ENCODE measurements at regions not wholly inside any gene's neighbourhood (a gene's known extent, or its start where the extent isn't known, plus 50 kb on each side); places are given as distances from the start of the nearest gene placed in this dataset.

- H3K9ac ChIP-seq (ENCODE audit: low read length), result no peak overlapping the region
- H3F3A ChIP-seq (ENCODE audit: insufficient read depth, low read length), result no peaks in the 10 kb centered on the region
- no peaks in the 10 kb centered on the region for H4K20me1 ChIP-seq (ENCODE audit: insufficient read depth, low read length)
- no peak overlapping the region for H3K4me3 ChIP-seq (ENCODE audit: low read depth, low read length, poor library complexity, severe bottlenecking)
- no peaks in the 10 kb centered on the region for H3K4me1 ChIP-seq (ENCODE audit: insufficient read depth, low read length, severe bottlenecking)
- H3K27me3 ChIP-seq (ENCODE audit: insufficient read depth, low read length), result no peaks in the 10 kb centered on the region
- TF ChIP-seq EZH2 (IDR thresholded peaks at IDR 0.05; ENCODE audit: borderline replicate concordance, low read length) (no peak), CTCF (IDR thresholded peaks at IDR 0.05; ENCODE audit: low read length) (no peak)
- H3K79me2 ChIP-seq (ENCODE audit: insufficient read depth, low read length), result no peaks in the 10 kb centered on the region
- no peak overlapping the region for H2AFZ ChIP-seq (ENCODE audit: low read length)
- no peak overlapping the region for H3K27ac ChIP-seq (ENCODE audit: low read depth, low read length, poor library complexity, severe bottlenecking)
- H3K36me3 ChIP-seq (ENCODE audit: insufficient read depth, low read length), result no peaks in the 10 kb centered on the region
- H3K9me3 ChIP-seq (ENCODE audit: low read length), result no peaks in the 10 kb centered on the region
- no peaks in the 10 kb centered on the region for H3K9me2 ChIP-seq (ENCODE audit: low read depth, low read length)
- no peak overlapping the region for H3K4me2 ChIP-seq (ENCODE audit: low read length)
Observed at GRCh38 chr3:157581371-157581770, 78.2 kb upstream of the VEPH1 start.

GRCh38 chr3:157578181-157578580 is 75.0 kb upstream of the VEPH1 start:
- Histone ChIP-seq H3K79me2 (ENCODE audit: insufficient read depth, low read length) (no peaks in the 10 kb centered on the region), H3K9me3 (ENCODE audit: low read length) (no peaks in the 10 kb centered on the region), H4K20me1 (ENCODE audit: insufficient read depth, low read length) (no peaks in the 10 kb centered on the region), H3K27ac (ENCODE audit: low read depth, low read length, poor library complexity, severe bottlenecking) (no peak overlapping the region), H3F3A (ENCODE audit: insufficient read depth, low read length) (no peaks in the 10 kb centered on the region), H3K27me3 (ENCODE audit: insufficient read depth, low read length) (no peaks in the 10 kb centered on the region), H3K4me3 (ENCODE audit: low read depth, low read length, poor library complexity, severe bottlenecking) (no peak overlapping the region), H3K4me1 (ENCODE audit: insufficient read depth, low read length, severe bottlenecking) (no peaks in the 10 kb centered on the region), H3K9ac (ENCODE audit: low read length) (no peak overlapping the region), H2AFZ (ENCODE audit: low read length) (no peak overlapping the region), H3K36me3 (ENCODE audit: insufficient read depth, low read length) (no peaks in the 10 kb centered on the region), H3K9me2 (ENCODE audit: low read depth, low read length) (no peaks in the 10 kb centered on the region), H3K4me2 (ENCODE audit: low read length) (no peak overlapping the region)
- no peak for TF ChIP-seq CTCF (IDR thresholded peaks at IDR 0.05; ENCODE audit: low read length)
- TF ChIP-seq EZH2 (IDR thresholded peaks at IDR 0.05; ENCODE audit: borderline replicate concordance, low read length), result no peak

- H3K27ac ChIP-seq (ENCODE audit: low read depth, low read length, poor library complexity, severe bottlenecking), result no peak overlapping the region
Observed at GRCh38 chr3:157574531-157574930, 71.3 kb upstream of the VEPH1 start.

More at GRCh38 chr3:157574531-157574930, 71.3 kb upstream of the VEPH1 start:
- Histone ChIP-seq H2AFZ (ENCODE audit: low read length) (no peak overlapping the region), H3K9me3 (ENCODE audit: low read length) (no peaks in the 10 kb centered on the region), H3K4me3 (ENCODE audit: low read depth, low read length, poor library complexity, severe bottlenecking) (no peak overlapping the region), H3K36me3 (ENCODE audit: insufficient read depth, low read length) (no peaks in the 10 kb centered on the region), H3K4me2 (ENCODE audit: low read length) (no peak overlapping the region), H3K4me1 (ENCODE audit: insufficient read depth, low read length, severe bottlenecking) (no peaks in the 10 kb centered on the region), H4K20me1 (ENCODE audit: insufficient read depth, low read length) (no peaks in the 10 kb centered on the region), H3F3A (ENCODE audit: insufficient read depth, low read length) (no peaks in the 10 kb centered on the region), H3K9ac (ENCODE audit: low read length) (no peak overlapping the region), H3K27me3 (ENCODE audit: insufficient read depth, low read length) (no peaks in the 10 kb centered on the region), H3K79me2 (ENCODE audit: insufficient read depth, low read length) (no peaks in the 10 kb centered on the region), H3K9me2 (ENCODE audit: low read depth, low read length) (no peaks in the 10 kb centered on the region)
- no peak for TF ChIP-seq CTCF (IDR thresholded peaks at IDR 0.05; ENCODE audit: low read length)
- no peak for TF ChIP-seq EZH2 (IDR thresholded peaks at IDR 0.05; ENCODE audit: borderline replicate concordance, low read length)
